Loucy (cell line): ENCODE measurements at regions not wholly inside any gene's neighbourhood (a gene's known extent, or its start where the extent isn't known, plus 50 kb on each side); places are given as distances from the start of the nearest gene placed in this dataset.

ENCODE experiments used
- H2AFZ ChIP-seq: fragments of 200-600 bp; sonication (generic); 2 replicates; pipeline ENCODE4 v1.6.0; 2016; ENCODE audit warnings: antibody characterized with exemption, mild to moderate bottlenecking, low read length, moderate library complexity
- H3F3A ChIP-seq: fragments of 200-600 bp; 2 replicates; pipeline ENCODE4 v1.6.0; 2016; ENCODE audit warnings: antibody characterized with exemption, low read depth, mild to moderate bottlenecking
- H3K27me3 ChIP-seq: fragments of 200-600 bp; sonication (generic); 2 replicates; pipeline ENCODE4 v1.6.1; 2014; ENCODE audit warnings: low read length, mild to moderate bottlenecking; ENCODE audit not compliant: insufficient read depth, poor library complexity, severe bottlenecking
- H3K36me3 ChIP-seq: fragments of 200-600 bp; sonication (generic); 2 replicates; pipeline ENCODE4 v1.6.1; 2016; ENCODE audit warnings: low read length; ENCODE audit not compliant: insufficient read depth
- H3K4me1 ChIP-seq: fragments of 200-600 bp; sonication (generic); 2 replicates; pipeline ENCODE4 v1.5.1; 2014; ENCODE audit warnings: low read length, mild to moderate bottlenecking; ENCODE audit not compliant: insufficient read depth, poor library complexity, severe bottlenecking
- H3K4me2 ChIP-seq: fragments of 200-600 bp; sonication (generic); 2 replicates; pipeline ENCODE4 v1.6.0; 2014; ENCODE audit warnings: antibody characterized with exemption, low read length, low read depth, mild to moderate bottlenecking; ENCODE audit not compliant: poor library complexity, severe bottlenecking
- H3K4me3 ChIP-seq: fragments of 200-600 bp; sonication (generic); 2 replicates; pipeline ENCODE4 v1.5.1; 2014; ENCODE audit warnings: low read length, mild to moderate bottlenecking, mixed read lengths; ENCODE audit not compliant: poor library complexity, severe bottlenecking
- H3K79me2 ChIP-seq: fragments of 200-600 bp; sonication (generic); 2 replicates; pipeline ENCODE4 v1.6.1; 2014; ENCODE audit warnings: low read length; ENCODE audit not compliant: insufficient read depth
- H3K9ac ChIP-seq: fragments of 200-600 bp; sonication (generic); 2 replicates; pipeline ENCODE4 v1.6.0; 2014; ENCODE audit warnings: mild to moderate bottlenecking, low read depth, low read length, moderate library complexity; ENCODE audit not compliant: poor library complexity, severe bottlenecking
- H3K9me2 ChIP-seq: fragments of 200-600 bp; sonication (generic); replicated peaks from 2 replicates; pipeline ENCODE4 v1.6.1; 2016; ENCODE audit warnings: low read depth, low read length, mixed read lengths
- H3K9me3 ChIP-seq: fragments of 200-600 bp; sonication (generic); 2 replicates; pipeline ENCODE4 v1.6.1; 2014; ENCODE audit warnings: mild to moderate bottlenecking, antibody characterized with exemption, low read length, low read depth; ENCODE audit not compliant: insufficient read depth
- H4K20me1 ChIP-seq: fragments of 200-600 bp; sonication (generic); 2 replicates; pipeline ENCODE4 v1.6.0; 2014; ENCODE audit warnings: antibody characterized with exemption, low read length, mild to moderate bottlenecking; ENCODE audit not compliant: insufficient read depth, poor library complexity, severe bottlenecking
- EZH2phosphoT487 ChIP-seq: fragments of 200-600 bp; IDR thresholded peaks from 2 replicates; pipeline ENCODE4 v1.6.1; 2018; ENCODE audit warnings: antibody characterized with exemption, mild to moderate bottlenecking, moderate library complexity, borderline replicate concordance
- TF ChIP-seq, protein P1 (sequence below): fragments of 200-600 bp; sonication (generic); conservative IDR thresholded peaks from 2 replicates; pipeline ENCODE4 v1.5.1; 2014; ENCODE audit warnings: mild to moderate bottlenecking, antibody characterized with exemption, low read length

DNA sequence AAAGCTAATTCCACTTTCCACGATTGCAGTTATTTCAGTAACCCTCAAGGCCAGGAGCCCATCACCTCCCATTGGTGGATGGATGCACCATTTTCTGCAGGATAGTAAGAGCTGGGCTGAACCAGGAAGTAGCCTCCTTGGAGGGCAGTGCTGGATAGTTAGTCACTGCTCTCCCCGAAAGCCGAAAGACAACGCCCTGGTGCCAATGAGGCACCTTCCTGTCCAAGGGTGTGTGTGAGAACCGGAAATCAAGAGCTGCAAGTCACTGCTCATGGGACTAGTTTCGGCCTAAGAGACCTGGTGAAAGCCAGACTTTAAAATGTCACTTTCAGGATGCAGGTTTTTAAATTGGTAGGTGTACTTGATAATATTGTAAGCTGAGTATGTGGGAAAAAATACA is 203.8 kb upstream of the HS3ST1 start:
- Histone ChIP-seq H3F3A (no peaks in the 10 kb centered on the region), H3K9ac (no peak overlapping the region), H3K36me3 (no peaks in the 10 kb centered on the region), H3K79me2 (no peaks in the 10 kb centered on the region), H3K4me3 (no peak overlapping the region), H3K9me3 (no peaks in the 10 kb centered on the region), H3K27me3 (no peaks in the 10 kb centered on the region), H2AFZ (no peak overlapping the region), H3K9me2 (no peaks in the 10 kb centered on the region), H4K20me1 (no peaks in the 10 kb centered on the region), H3K4me1 (no peaks in the 10 kb centered on the region), H3K4me2 (no peak overlapping the region)
- no peak for TF ChIP-seq EZH2phosphoT487
- TF ChIP-seq, protein P1, sequence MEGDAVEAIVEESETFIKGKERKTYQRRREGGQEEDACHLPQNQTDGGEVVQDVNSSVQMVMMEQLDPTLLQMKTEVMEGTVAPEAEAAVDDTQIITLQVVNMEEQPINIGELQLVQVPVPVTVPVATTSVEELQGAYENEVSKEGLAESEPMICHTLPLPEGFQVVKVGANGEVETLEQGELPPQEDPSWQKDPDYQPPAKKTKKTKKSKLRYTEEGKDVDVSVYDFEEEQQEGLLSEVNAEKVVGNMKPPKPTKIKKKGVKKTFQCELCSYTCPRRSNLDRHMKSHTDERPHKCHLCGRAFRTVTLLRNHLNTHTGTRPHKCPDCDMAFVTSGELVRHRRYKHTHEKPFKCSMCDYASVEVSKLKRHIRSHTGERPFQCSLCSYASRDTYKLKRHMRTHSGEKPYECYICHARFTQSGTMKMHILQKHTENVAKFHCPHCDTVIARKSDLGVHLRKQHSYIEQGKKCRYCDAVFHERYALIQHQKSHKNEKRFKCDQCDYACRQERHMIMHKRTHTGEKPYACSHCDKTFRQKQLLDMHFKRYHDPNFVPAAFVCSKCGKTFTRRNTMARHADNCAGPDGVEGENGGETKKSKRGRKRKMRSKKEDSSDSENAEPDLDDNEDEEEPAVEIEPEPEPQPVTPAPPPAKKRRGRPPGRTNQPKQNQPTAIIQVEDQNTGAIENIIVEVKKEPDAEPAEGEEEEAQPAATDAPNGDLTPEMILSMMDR = no peak

DNA sequence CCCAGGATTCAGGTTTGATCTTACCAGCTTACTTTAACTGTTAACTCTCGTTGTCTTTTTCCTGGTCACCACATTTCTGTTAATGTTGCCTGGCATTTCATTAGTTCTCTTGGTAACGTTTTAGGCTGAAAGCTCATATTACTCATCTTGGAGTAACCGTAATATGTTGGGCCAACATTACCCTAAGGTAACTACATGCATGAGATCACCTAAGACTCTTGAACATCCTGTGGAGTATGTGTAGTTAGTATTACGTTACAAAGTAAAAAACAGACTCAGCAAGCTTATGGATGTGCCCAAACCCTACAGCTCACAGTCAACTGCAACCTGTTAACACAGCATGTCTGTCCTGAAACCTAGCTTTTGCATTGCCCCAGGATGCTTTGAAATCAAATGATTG is 203.3 kb upstream of the HS3ST1 start:
- Histone ChIP-seq H3K9me3 (no peaks in the 10 kb centered on the region), H3K9ac (no peak overlapping the region), H3K27me3 (no peaks in the 10 kb centered on the region), H3F3A (no peaks in the 10 kb centered on the region), H3K4me3 (no peak overlapping the region), H3K79me2 (no peaks in the 10 kb centered on the region), H3K4me2 (no peak overlapping the region), H3K36me3 (no peaks in the 10 kb centered on the region), H3K4me1 (no peaks in the 10 kb centered on the region), H3K9me2 (no peaks in the 10 kb centered on the region), H2AFZ (no peak overlapping the region), H4K20me1 (no peaks in the 10 kb centered on the region)
- no peak for TF ChIP-seq EZH2phosphoT487
- TF ChIP-seq, protein P1 = no peak

DNA sequence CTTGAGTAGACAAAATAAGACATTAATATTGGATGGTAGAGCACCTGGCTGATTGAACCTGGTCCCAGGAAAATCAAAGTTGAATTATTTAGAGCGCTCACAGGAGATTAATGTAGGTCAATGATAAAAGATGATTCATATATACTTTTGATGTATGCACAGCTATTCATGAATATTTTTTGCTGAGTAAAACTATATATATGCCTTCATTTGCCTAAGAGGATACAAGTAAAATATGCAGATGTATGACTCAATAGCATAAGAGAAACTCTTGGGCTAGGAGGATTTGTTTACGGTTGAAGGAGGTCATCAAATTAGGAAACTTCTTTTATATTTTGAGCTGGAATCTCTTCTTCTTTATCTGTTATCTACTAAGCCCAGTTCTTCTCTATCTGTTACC is 202.7 kb upstream of the HS3ST1 start:
- H3K36me3 ChIP-seq = no peaks in the 10 kb centered on the region
- TF ChIP-seq EZH2phosphoT487 = no peak
- TF ChIP-seq, protein P1 = no peak
- no peaks in the 10 kb centered on the region for H3F3A ChIP-seq
- H3K9me2 ChIP-seq = no peaks in the 10 kb centered on the region
- H3K4me1 ChIP-seq = no peaks in the 10 kb centered on the region
- no peak overlapping the region for H3K9ac ChIP-seq
- H4K20me1 ChIP-seq = no peaks in the 10 kb centered on the region
- no peaks in the 10 kb centered on the region for H3K9me3 ChIP-seq
- H3K4me3 ChIP-seq = no peak overlapping the region
- H3K4me2 ChIP-seq = no peak overlapping the region
- no peaks in the 10 kb centered on the region for H3K27me3 ChIP-seq
- H2AFZ ChIP-seq = no peak overlapping the region
- H3K79me2 ChIP-seq = no peaks in the 10 kb centered on the region
